Thyroid gland (tissue), 4 donors: ENCODE measurements at regions not wholly inside any gene's neighbourhood (a gene's known extent, or its start where the extent isn't known, plus 50 kb on each side); places are given as distances from the start of the nearest gene placed in this dataset.

Source experiments
- POLR2A ChIP-seq, 2 donors: fragments of 450-650 bp; IDR thresholded peaks; one replicate each; pipeline ENCODE4 v1.6.1; 2017; ENCODE audit warnings: antibody characterized with exemption in 2 of 2, mild to moderate bottlenecking in 2 of 2, moderate library complexity in 1 of 2
- TF ChIP-seq, protein P1 (sequence below), 6 experiments: fragments of 200-600 bp in 3 of 6; fragments of 450-650 bp in 3 of 6; sonication (generic) in 3 of 6; IDR thresholded peaks; one replicate each; pipeline ENCODE4 v1.5.1; 2016 to 2019; ENCODE audit warnings: antibody characterized with exemption in 6 of 6, mild to moderate bottlenecking in 2 of 6, inconsistent platforms in 1 of 6, moderate library complexity in 1 of 6

GRCh38 chr6:26300828-26301227, 64.2 kb upstream of the BTN3A2 start:
- TF ChIP-seq, protein P1, sequence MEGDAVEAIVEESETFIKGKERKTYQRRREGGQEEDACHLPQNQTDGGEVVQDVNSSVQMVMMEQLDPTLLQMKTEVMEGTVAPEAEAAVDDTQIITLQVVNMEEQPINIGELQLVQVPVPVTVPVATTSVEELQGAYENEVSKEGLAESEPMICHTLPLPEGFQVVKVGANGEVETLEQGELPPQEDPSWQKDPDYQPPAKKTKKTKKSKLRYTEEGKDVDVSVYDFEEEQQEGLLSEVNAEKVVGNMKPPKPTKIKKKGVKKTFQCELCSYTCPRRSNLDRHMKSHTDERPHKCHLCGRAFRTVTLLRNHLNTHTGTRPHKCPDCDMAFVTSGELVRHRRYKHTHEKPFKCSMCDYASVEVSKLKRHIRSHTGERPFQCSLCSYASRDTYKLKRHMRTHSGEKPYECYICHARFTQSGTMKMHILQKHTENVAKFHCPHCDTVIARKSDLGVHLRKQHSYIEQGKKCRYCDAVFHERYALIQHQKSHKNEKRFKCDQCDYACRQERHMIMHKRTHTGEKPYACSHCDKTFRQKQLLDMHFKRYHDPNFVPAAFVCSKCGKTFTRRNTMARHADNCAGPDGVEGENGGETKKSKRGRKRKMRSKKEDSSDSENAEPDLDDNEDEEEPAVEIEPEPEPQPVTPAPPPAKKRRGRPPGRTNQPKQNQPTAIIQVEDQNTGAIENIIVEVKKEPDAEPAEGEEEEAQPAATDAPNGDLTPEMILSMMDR (IDR thresholded peaks at IDR 0.05), result no peak
- TF ChIP-seq POLR2A (IDR thresholded peaks at IDR 0.05), result no peak
